GM21360 (cell line): ENCODE measurements at regions not wholly inside any gene's neighbourhood (a gene's known extent, or its start where the extent isn't known, plus 50 kb on each side); places are given as distances from the start of the nearest gene placed in this dataset.
A peak's percentile ranks its signal among the peaks of the same experiment; 100 is the strongest.
"Not testable (repeated sequence)": the region's sequence is repeated elsewhere in the genome, so short reads cannot be mapped to it uniquely, and the experiment has no call there.

Source experiments
- ATAC-seq: cut with Tn5 transposase; IDR thresholded peaks from one replicate; pipeline ENCODE4 v1.9.1; 2021; ENCODE audit warnings: mild to moderate bottlenecking, moderate library complexity; ENCODE audit not compliant: unreplicated experiment

- ATAC-seq = no peak
Measured at GRCh38 chr11:109926941-109927340, 166.3 kb upstream of the ZC3H12C start.

- no peak for ATAC-seq
Measured at GRCh38 chr11:109929308-109929707, 163.9 kb upstream of the ZC3H12C start.

GRCh38 chr11:109933126-109933525 is 160.1 kb upstream of the ZC3H12C start:
- no peak for ATAC-seq

- ATAC-seq = no peak
Measured at GRCh38 chr11:109934151-109934550, 159.0 kb upstream of the ZC3H12C start.

GRCh38 chr11:109936661-109937180 is 156.5 kb upstream of the ZC3H12C start:
- no peak for ATAC-seq

- ATAC-seq = no peak
Measured at GRCh38 chr11:109937968-109938367, 155.2 kb upstream of the ZC3H12C start.

- peak; percentile 51 for ATAC-seq
Measured at GRCh38 chr11:109939166-109939810, 153.9 kb upstream of the ZC3H12C start.

- ATAC-seq = no peak
Measured at GRCh38 chr11:109940816-109941215, 152.4 kb upstream of the ZC3H12C start.

- ATAC-seq = peak; percentile 71
Measured at GRCh38 chr11:109945626-109946321, 147.4 kb upstream of the ZC3H12C start.

- ATAC-seq = peak; percentile 87
Measured at GRCh38 chr11:109946322-109946846, 146.8 kb upstream of the ZC3H12C start.

- ATAC-seq = no peak
Measured at GRCh38 chr11:109954534-109954933, 138.7 kb upstream of the ZC3H12C start.

GRCh38 chr11:109956124-109956793 is 136.9 kb upstream of the ZC3H12C start:
- peak; percentile 72 for ATAC-seq

- ATAC-seq = no peak
Measured at GRCh38 chr11:109957000-109957399, 136.2 kb upstream of the ZC3H12C start.

- no peak for ATAC-seq
Measured at GRCh38 chr11:109957601-109958000, 135.6 kb upstream of the ZC3H12C start.

- no peak for ATAC-seq
Measured at GRCh38 chr11:109958131-109958820, 134.9 kb upstream of the ZC3H12C start.

GRCh38 chr11:109958821-109959166 is 134.4 kb upstream of the ZC3H12C start:
- no peak for ATAC-seq

- no peak for ATAC-seq
Measured at GRCh38 chr11:109960831-109961230, 132.4 kb upstream of the ZC3H12C start.

- no peak for ATAC-seq
Measured at GRCh38 chr11:109961261-109961660, 131.9 kb upstream of the ZC3H12C start.

GRCh38 chr11:109963101-109963500 is 130.1 kb upstream of the ZC3H12C start:
- no peak for ATAC-seq

GRCh38 chr11:109964487-109964886 is 128.7 kb upstream of the ZC3H12C start:
- no peak for ATAC-seq

- ATAC-seq = not testable (repeated sequence)
Measured at GRCh38 chr11:109965445-109965844, 127.7 kb upstream of the ZC3H12C start.
